Erythroblast (primary cell): ENCODE measurements at regions not wholly inside any gene's neighbourhood (a gene's known extent, or its start where the extent isn't known, plus 50 kb on each side); places are given as distances from the start of the nearest gene placed in this dataset.

Experiments used
- GATA1 ChIP-seq: IDR thresholded peaks from 2 replicates; pipeline ENCODE4 v1.6.1; 2011; ENCODE audit warnings: low read depth, mild to moderate bottlenecking, control low read depth, low read length, moderate library complexity
- POLR2A ChIP-seq: IDR thresholded peaks from 2 replicates; pipeline ENCODE4 v1.6.1; 2011; ENCODE audit warnings: mild to moderate bottlenecking, low read length

- TF ChIP-seq POLR2A (no peak), GATA1 (no peak)
Observed at GRCh38 chrX:7219153-7219705, 71.3 kb upstream of the PUDP start.
